ENCODE measurements at regions not wholly inside any gene's neighbourhood (a gene's known extent, or its start where the extent isn't known, plus 50 kb on each side); places are given as distances from the start of the nearest gene placed in this dataset.

- H3K79me2 ChIP-seq (ENCODE audit: insufficient read depth, low read length): no peaks in the 10 kb centered on the region
- no peaks in the 10 kb centered on the region for H3K36me3 Mint-ChIP-seq
- H3K36me3 ChIP-seq (replicated peaks in 1 of 2; ENCODE audit: control insufficient read depth in 1 of 2, insufficient read depth in 2 of 2, low read length in 2 of 2): no peaks in the 10 kb centered on the region
- no peak overlapping the region for H3K27ac ChIP-seq (ENCODE audit: low read depth in 1 of 2, low read length in 2 of 2)
- intact Hi-C loops (cut with micrococcal nuclease): loop anchor here in 1 of 2 donors (5.0 kb wide), 1 partner anchor 677 kb away; no protein-coding TSS in a partner anchor
- H3K4me1 ChIP-seq (ENCODE audit: control insufficient read depth in 1 of 2, insufficient read depth in 2 of 2, low read length in 2 of 2): no peaks in the 10 kb centered on the region
- H3K4me2 ChIP-seq (replicated peaks; ENCODE audit: extremely low read depth, low read length, poor library complexity, severe bottlenecking): no peak overlapping the region
- H3K9me3 Mint-ChIP-seq: no peaks in the 10 kb centered on the region
- H3K4me3 ChIP-seq (replicated peaks in 1 of 3; ENCODE audit: low read depth in 2 of 3, low read length in 3 of 3): no peak overlapping the region
- DNase-seq: no peak
- H3K9me3 ChIP-seq (replicated peaks in 1 of 2; ENCODE audit: control insufficient read depth in 1 of 2, insufficient read depth in 1 of 2, low read length in 2 of 2): no peaks in the 10 kb centered on the region
- H3K27me3 Mint-ChIP-seq (ENCODE audit: low read depth in 3 of 3): peaks cover 2 to 16% (median 10%) of the 10 kb centered on the region in 3 donors
- H3K9ac ChIP-seq (ENCODE audit: insufficient read depth, low read length, poor library complexity, severe bottlenecking): no peak overlapping the region
- no peak overlapping the region for H3K27ac Mint-ChIP-seq
- peaks cover 2% of the 10 kb centered on the region for H3K4me1 Mint-ChIP-seq
- no peak for TF ChIP-seq CTCF (IDR thresholded peaks at IDR 0.05)
- H2AFZ ChIP-seq (ENCODE audit: insufficient read depth, low read depth, low read length, poor library complexity, severe bottlenecking): no peak overlapping the region
- H3K4me3 Mint-ChIP-seq: no peak overlapping the region
- H3K27me3 ChIP-seq (ENCODE audit: control insufficient read depth in 2 of 2, insufficient read depth in 2 of 2, low read length in 2 of 2): no peaks in the 10 kb centered on the region
- 100% methylated on average over 5 of the region's 12 CpGs for WGBS (ENCODE audit: insufficient coverage)
- no peaks in the 10 kb centered on the region for H4K20me1 ChIP-seq (ENCODE audit: insufficient read depth, low read length)
Measured at GRCh38 chr22:19629331-19629719, 85.0 kb upstream of the SEPTIN5 start.

GRCh38 chr22:19629720-19630419, 84.4 kb upstream of the SEPTIN5 start:
- H3K4me3 ChIP-seq (replicated peaks in 1 of 3; ENCODE audit: low read depth in 2 of 3, low read length in 3 of 3): no peak overlapping the region
- no peaks in the 10 kb centered on the region for H3K9me3 ChIP-seq (replicated peaks in 1 of 2; ENCODE audit: control insufficient read depth in 1 of 2, insufficient read depth in 1 of 2, low read length in 2 of 2)
- peak; percentile 93 for TF ChIP-seq CTCF (IDR thresholded peaks at IDR 0.05)
- no peaks in the 10 kb centered on the region for H3K36me3 Mint-ChIP-seq
- no peak overlapping the region for H3K4me3 Mint-ChIP-seq
- H3K4me2 ChIP-seq (replicated peaks; ENCODE audit: extremely low read depth, low read length, poor library complexity, severe bottlenecking): no peak overlapping the region
- H3K9ac ChIP-seq (ENCODE audit: insufficient read depth, low read length, poor library complexity, severe bottlenecking): no peak overlapping the region
- intact Hi-C loops (cut with micrococcal nuclease): loop anchor here (5.0 to 10.0 kb wide), 2 partner anchors 135 to 678 kb away; no protein-coding TSS in a partner anchor
- no peaks in the 10 kb centered on the region for H3K9me3 Mint-ChIP-seq
- DNase-seq: peak; percentile 44 to 61 (median 59)
- peaks cover 2 to 18% (median 10%) of the 10 kb centered on the region in 3 donors for H3K27me3 Mint-ChIP-seq (ENCODE audit: low read depth in 3 of 3)
- no peaks in the 10 kb centered on the region for H3K36me3 ChIP-seq (replicated peaks in 1 of 2; ENCODE audit: control insufficient read depth in 1 of 2, insufficient read depth in 2 of 2, low read length in 2 of 2)
- H3K4me1 Mint-ChIP-seq: peaks cover 2% of the 10 kb centered on the region
- no peak overlapping the region for H3K27ac Mint-ChIP-seq
- no peaks in the 10 kb centered on the region for H3K79me2 ChIP-seq (ENCODE audit: insufficient read depth, low read length)
- WGBS (ENCODE audit: insufficient coverage): 22% methylated on average over 9 of the region's 13 CpGs
- H4K20me1 ChIP-seq (ENCODE audit: insufficient read depth, low read length): no peaks in the 10 kb centered on the region
- no peaks in the 10 kb centered on the region for H3K27me3 ChIP-seq (ENCODE audit: control insufficient read depth in 2 of 2, insufficient read depth in 2 of 2, low read length in 2 of 2)
- H3K4me1 ChIP-seq (ENCODE audit: control insufficient read depth in 1 of 2, insufficient read depth in 2 of 2, low read length in 2 of 2): no peaks in the 10 kb centered on the region
- H2AFZ ChIP-seq (ENCODE audit: insufficient read depth, low read depth, low read length, poor library complexity, severe bottlenecking): no peak overlapping the region
- H3K27ac ChIP-seq (ENCODE audit: low read depth in 1 of 2, low read length in 2 of 2): no peak overlapping the region
